GM12891 (cell line): ENCODE measurements at regions not wholly inside any gene's neighbourhood (a gene's known extent, or its start where the extent isn't known, plus 50 kb on each side); places are given as distances from the start of the nearest gene placed in this dataset.

Experiments
- POLR2A ChIP-seq: IDR thresholded peaks from 2 replicates; pipeline ENCODE4 v1.6.1; 2011; ENCODE audit warnings: low read depth, low read length, control low read depth
- POLR2AphosphoS5 ChIP-seq: IDR thresholded peaks from 2 replicates; pipeline ENCODE4 v1.6.1; 2011; ENCODE audit warnings: low read depth, low read length, control low read depth
- TAF1 ChIP-seq: IDR thresholded peaks from 2 replicates; pipeline ENCODE4 v1.6.1; 2011; ENCODE audit warnings: low read depth, low read length, control low read depth

DNA sequence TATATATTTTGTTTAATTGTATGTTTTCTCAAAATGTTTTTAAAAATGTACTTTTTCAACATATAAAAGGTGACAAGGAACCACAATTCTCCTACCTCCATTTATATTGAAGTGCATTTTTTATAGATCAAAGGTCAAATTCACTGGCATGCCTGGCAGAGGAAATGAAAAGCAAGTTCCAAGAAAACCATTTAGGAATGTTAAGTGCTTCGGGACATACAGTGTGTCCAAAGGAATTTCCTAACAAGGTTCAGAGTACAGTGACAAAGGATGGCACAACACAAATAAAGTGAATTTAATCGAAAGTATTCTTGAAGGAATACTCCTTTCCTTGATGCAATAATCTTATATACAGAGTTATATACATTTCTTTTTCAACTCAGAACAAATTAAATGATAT, 242.3 kb downstream of the CCER1 start:
- TF ChIP-seq POLR2A (no peak), TAF1 (no peak), POLR2AphosphoS5 (no peak)
